Stimulated activated CD4-positive, alpha-beta T cell treated with anti-CD3 and anti-CD28 coated beads, Interleukin-1b, Interleukin-23, amount 100 ng/mL, for 24 hours (primary cell): ENCODE measurements at regions not wholly inside any gene's neighbourhood (a gene's known extent, or its start where the extent isn't known, plus 50 kb on each side); places are given as distances from the start of the nearest gene placed in this dataset.
"Not testable (repeated sequence)": the region's sequence is repeated elsewhere in the genome, so short reads cannot be mapped to it uniquely, and the experiment has no call there.

Experiments used
- DNase-seq, 4 experiments: peaks; one replicate each; pipeline ENCODE4 v3.0.0-alpha.2; 2020; ENCODE audit warnings: low read depth in 4 of 4, low spot score in 1 of 4

DNA sequence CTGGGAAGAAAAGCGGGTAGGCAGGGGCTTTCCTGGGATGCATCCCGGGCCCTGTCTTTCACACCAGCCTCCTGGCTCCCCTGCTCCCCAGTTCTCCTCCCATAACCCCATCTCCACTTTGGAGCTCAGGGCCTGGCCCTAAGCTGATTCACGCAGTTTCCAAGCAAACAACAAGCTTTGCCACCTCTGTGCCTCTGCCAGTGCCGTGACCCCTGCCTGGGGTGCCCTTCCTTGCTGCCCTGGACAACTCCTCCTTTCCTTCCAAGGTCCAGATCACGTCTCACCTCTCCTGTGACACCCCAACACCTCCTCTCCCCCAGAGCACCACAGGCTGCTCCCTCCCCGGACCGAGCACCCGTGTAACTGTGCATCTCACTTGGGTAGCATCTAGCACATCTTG lies 184.5 kb downstream of the NPIPB11 start:
- not testable (repeated sequence) for DNase-seq

- DNase-seq, result not testable (repeated sequence)
These were observed 185.1 kb downstream of the NPIPB11 start for GRCh38 chr16:29221281-29221955.

- DNase-seq, result not testable (repeated sequence)
These were observed 185.8 kb downstream of the NPIPB11 start for GRCh38 chr16:29220647-29221191.

DNA sequence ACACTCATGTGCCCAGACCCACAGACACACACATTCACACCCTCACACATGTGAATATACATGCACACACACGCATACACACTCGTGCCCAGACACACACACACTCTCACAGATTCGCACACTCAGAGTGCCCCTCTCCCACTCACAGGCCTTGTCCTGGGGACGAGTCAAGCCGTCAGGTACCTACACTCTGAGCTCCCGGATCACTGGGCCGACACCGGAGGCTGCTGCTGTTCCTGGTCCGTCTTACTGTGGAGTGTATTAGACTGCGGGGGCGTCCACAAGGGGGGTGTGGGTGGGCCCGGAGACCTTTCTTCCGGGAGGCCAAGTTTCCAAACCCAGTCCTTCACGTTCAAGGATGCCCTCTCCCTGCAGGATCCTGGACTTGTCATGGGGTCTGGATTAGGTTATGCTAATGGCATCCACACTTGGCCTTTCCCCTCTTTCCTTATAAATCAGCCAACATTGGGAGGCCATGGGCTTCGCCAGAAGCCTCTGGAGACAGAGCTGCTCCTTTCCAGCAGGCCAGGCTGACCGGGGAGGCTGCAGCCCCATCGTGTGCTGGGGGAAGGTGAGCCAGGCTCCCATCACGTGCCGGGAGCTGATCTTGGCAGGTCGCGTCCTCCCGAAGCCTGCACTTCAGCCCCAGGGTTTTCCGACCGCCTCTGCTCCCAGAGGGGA lies 186.4 kb downstream of the NPIPB11 start:
- DNase-seq, result not testable (repeated sequence)

DNA sequence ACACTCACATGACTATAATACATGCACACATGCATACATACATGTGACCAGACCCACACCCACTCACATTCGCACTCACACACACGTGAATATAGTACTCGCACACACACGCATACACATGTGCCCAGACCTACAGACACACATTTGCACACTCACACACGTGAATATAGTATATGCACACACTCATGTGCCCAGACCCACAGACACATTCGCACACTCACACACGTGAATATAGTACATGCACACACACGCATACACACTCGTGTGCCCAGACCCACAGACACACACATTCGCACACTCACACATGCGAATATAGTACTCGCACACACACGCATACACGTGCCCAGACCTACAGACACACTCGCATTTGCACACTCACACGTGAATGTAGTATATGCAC lies 186.9 kb downstream of the NPIPB11 start:
- DNase-seq, result not testable (repeated sequence)

GRCh38 chr16:29218649-29219048 lies 187.9 kb downstream of the NPIPB11 start:
- not testable (repeated sequence) for DNase-seq

DNA sequence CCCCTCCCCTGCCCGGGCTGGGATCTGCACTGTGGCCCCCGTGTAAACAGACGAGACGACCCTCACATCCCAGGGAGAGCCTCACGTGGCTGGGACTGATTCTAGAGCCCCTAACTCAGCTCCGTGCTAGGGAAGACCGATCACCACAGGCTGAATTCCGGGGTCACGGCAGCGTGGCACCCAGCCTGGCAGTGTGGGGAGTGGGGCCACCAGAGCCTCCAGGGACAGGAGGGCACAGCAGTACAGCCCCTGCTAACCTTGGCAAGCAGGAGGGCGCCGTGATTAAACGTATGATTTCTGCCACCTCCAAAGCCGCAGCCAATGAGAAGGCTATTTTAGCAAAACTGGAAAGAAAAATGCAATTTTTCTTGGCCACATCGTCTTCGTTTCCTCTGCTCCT lies 188.3 kb downstream of the NPIPB11 start:
- not testable (repeated sequence) for DNase-seq

- DNase-seq, result not testable (repeated sequence)
These were observed 188.8 kb downstream of the NPIPB11 start for GRCh38 chr16:29217752-29218126.

- DNase-seq, result not testable (repeated sequence)
These were observed 189.3 kb downstream of the NPIPB11 start for GRCh38 chr16:29217104-29217751.

- DNase-seq, result not testable (repeated sequence)
These were observed 192.7 kb downstream of the NPIPB11 start for GRCh38 chr16:29213770-29214169.

GRCh38 chr16:29213251-29213650 lies 193.3 kb downstream of the NPIPB11 start:
- DNase-seq, result not testable (repeated sequence)

DNA sequence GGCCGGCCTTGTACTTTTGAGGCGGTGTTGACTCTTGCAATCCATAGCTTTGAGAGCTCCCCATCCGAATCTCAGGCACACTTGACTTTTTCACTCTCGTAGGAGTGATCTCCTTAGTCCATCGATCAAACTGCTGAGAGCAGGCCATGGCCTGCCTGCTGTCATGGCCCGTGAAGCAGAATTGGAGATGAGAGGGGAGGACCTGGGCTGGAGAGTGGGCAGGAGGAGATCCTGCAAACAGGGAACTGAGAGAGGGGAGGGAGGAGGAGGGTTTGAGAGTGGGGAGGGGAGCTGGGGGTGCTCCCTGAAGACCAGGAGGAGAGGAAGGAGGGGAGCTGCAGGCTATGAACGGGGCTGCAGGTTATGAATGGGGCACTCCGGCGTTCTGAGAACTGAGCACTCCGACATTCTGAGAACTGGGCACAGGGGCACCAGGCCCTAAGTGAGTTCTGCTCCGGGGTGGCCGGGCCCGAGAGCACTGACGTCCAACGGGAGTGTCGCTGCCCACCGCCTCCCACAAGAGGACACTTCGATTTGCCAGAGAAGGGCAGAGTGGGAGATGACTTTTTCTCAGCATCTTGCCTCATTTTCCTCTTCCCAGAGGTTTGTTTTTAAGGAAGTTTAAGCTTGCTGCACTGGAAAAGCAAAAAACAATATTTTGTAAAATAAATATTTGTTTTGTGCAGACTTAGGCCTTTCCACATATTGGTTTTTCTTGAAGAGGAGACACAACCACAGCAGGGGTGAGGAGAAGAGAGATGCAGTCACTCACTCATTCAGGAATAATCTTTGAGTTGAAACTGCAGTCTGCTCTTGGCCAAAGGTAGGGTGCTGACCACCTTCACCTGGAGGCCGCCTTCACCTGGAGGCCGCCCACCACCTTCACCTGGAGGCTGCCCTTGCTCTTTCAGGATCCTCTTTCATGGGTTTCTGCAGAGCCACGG lies 194.2 kb downstream of the NPIPB11 start:
- DNase-seq, result not testable (repeated sequence)

DNA sequence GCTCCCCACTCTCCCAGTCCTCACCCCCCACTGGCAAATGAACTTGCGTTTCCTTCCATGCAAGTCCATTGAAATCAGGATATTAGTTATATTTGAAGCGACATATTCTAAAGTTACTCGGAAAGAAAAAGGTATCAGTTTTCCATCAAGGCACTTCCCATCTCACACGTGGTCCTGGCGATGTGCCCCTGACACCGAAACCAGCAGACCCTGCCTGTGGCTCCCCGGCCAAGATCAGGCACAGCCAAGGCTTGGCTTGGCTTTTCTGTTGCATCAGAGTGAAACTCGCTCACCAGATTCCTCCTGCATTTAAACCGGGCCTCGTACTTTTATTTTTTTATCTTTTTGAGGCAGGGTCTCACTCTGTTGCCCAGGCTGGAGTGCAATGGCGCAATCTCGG lies 195.1 kb downstream of the NPIPB11 start:
- not testable (repeated sequence) for DNase-seq

DNA sequence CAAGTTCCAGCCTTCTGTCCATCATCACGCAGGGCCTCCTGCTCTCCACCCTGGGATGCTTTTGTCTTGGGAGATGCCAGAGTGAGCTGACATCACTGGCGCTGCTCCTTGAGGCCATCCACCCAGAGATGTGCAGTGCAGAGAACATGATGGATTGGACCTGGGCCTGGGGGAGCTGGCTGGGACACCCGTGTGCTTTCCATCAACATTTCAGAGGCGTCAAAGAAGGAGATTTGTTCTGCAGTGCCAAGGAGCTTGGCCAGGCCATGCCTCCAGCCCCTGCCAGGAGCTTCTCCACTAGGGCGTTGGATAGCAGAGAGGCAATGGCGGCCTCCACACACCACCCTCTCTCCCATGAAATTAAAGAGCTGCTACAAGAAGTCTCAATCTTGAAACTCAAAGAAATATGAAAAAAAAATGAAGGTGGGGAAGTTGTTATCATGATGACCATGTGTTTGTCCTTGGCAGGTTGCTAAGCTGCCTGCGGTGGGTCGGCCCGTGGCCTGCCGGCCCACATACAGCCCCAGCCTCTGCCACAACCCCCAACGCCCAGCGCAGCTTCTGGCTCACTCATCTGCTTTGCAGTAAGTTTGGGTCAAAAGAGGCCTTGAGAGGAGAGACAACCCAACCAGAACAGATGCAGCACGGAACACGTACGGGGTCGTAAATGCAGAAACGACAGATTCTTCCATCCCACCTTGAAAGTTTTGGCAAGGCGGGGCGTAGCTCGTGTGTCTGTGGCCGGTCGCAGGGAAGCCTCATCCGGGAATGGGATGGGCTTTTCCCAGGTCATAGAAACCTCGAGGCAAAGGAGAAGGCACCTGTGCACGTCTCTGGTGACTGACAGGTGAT lies 196.0 kb downstream of the NPIPB11 start:
- DNase-seq, result not testable (repeated sequence)

GRCh38 chr16:29206120-29206519 lies 200.4 kb downstream of the NPIPB11 start:
- DNase-seq, result not testable (repeated sequence)

GRCh38 chr16:29205151-29205550 lies 201.4 kb downstream of the NPIPB11 start:
- not testable (repeated sequence) for DNase-seq

- no peak for DNase-seq
These were observed 201.7 kb downstream of the NPIPB11 start for GRCh38 chr16:29204806-29205135.

DNA sequence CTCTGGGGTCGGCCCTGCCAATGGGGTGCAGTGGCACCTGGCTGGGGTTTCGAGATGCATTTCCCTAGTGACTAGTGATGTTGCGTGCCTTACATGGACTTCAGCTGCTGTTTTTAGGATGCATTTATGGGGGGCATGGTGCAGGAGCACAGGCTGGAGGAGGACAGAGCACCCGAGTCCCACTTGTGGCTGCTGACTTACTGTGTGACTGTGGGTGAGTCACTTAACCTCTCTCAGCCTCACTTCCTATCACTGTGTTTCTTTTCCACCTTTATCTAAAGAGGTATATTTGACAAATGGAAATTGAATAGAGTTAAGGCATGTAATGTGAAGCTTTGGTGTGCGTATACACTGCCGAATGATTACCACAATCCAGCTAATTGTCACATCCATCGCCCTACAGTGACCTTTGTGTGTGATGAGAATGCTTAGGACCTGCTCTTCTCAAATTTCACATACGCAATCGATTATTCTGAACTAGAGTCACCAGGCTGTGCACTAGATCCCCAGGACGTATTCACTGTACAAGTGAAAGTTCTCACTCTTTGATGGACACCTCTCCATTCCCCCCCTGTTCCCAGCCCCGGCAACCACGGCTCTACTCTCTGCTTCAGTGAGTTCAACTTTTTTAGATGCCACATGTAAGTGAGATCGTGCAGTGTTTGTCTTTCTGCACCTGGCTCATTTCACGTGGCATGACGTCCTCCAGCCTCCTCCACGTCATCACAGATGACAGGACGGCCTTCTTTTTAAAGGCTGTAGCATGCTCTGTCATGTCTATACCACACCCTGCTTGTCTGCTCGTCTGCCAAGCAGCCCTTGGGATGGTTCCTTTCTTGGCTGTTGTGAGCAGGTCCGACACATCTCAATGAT lies 202.3 kb downstream of the NPIPB11 start:
- DNase-seq, result not testable (repeated sequence)
